ENCODE measurements at regions not wholly inside any gene's neighbourhood (a gene's known extent, or its start where the extent isn't known, plus 50 kb on each side); places are given as distances from the start of the nearest gene placed in this dataset.

- Histone ChIP-seq H3K4me1 (peaks cover 0 to 7% (median 0%) of the 10 kb centered on the region in 12 donors), H3K9me3 (no peaks in the 10 kb centered on the region), H3K27me3 (no peaks in the 10 kb centered on the region), H3K4me3 (no peak overlapping the region), H3K27ac (peak overlapping the region in 1 of 12 donors; percentile 69), H3K36me3 (no peaks in the 10 kb centered on the region)
- no peak for TF ChIP-seq CTCF (IDR thresholded peaks at IDR 0.05)
- TF ChIP-seq POLR2A (IDR thresholded peaks at IDR 0.05): no peak
- no peak for DNase-seq
- ATAC-seq: no peak
- intact Hi-C loops (cut with DNase I): loop anchor here (5.0 to 10.0 kb wide), 6 partner anchors 90 to 790 kb away; partner anchors contain the start of gene WLS (in 3 of the 10)
- WGBS, 4 donors: 92 to 96% (median 95%) methylated on average over 2 of the region's 2 CpGs
Measured at GRCh38 chr1:68324316-68324715, 92.0 kb upstream of the WLS start.

GRCh38 chr1:68322837-68323687 is 90.7 kb upstream of the WLS start:
- no peaks in the 10 kb centered on the region for H3K36me3 ChIP-seq
- intact Hi-C loops (cut with DNase I): loop anchor here (5.0 to 10.0 kb wide), 6 partner anchors 88 to 788 kb away; partner anchors contain the start of gene WLS (in 3 of the 10)
- TF ChIP-seq CTCF (IDR thresholded peaks at IDR 0.05) (no peak), POLR2A (IDR thresholded peaks at IDR 0.05) (no peak)
- H3K27me3 ChIP-seq: no peaks in the 10 kb centered on the region
- no peaks in the 10 kb centered on the region for H3K9me3 ChIP-seq
- peaks cover 0 to 7% (median 0%) of the 10 kb centered on the region in 12 donors for H3K4me1 ChIP-seq
- WGBS, 4 donors: 75 to 86% (median 78%) methylated on average over 15 of the region's 15 CpGs
- ATAC-seq (no peak), DNase-seq (no peak)
- peak overlapping the region in 1 of 12 donors; percentile 69 for H3K27ac ChIP-seq
- no peak overlapping the region for H3K4me3 ChIP-seq

DNA sequence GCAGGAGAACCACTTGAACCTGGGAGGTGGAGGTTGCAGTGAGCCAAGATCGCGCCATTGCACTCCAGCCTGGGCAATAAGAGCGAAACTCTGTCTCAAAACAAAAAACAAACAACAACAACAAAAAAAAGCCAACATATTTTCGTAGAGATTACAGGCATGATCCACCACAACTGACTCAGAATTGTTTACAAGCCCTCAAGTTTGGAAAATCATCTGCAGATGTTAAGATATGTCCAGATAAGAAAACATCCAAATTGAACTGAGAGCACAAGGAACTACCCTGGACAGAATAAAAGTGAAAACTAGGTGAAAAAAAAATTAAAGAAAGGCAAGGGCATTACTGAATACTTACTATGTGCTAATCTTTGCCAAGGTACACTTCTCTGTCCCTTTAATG is 89.8 kb upstream of the WLS start:
- 94 to 98% (median 95%) methylated on average over 4 of the region's 4 CpGs for whole genome bisulfite sequencing, 4 donors
- H3K27ac ChIP-seq: peak overlapping the region in 1 of 12 donors; percentile 69
- H3K9me3 ChIP-seq: no peaks in the 10 kb centered on the region
- H3K4me3 ChIP-seq: no peak overlapping the region
- TF ChIP-seq CTCF (IDR thresholded peaks at IDR 0.05) (no peak), POLR2A (IDR thresholded peaks at IDR 0.05) (no peak)
- no peaks in the 10 kb centered on the region for H3K4me1 ChIP-seq
- ATAC-seq (no peak), DNase-seq (no peak)
- intact Hi-C loops (cut with DNase I): loop anchor here (5.0 to 10.0 kb wide), 6 partner anchors 87 to 787 kb away; partner anchors contain the start of gene WLS (in 3 of the 10)
- H3K36me3 ChIP-seq: no peaks in the 10 kb centered on the region
- no peaks in the 10 kb centered on the region for H3K27me3 ChIP-seq

DNA sequence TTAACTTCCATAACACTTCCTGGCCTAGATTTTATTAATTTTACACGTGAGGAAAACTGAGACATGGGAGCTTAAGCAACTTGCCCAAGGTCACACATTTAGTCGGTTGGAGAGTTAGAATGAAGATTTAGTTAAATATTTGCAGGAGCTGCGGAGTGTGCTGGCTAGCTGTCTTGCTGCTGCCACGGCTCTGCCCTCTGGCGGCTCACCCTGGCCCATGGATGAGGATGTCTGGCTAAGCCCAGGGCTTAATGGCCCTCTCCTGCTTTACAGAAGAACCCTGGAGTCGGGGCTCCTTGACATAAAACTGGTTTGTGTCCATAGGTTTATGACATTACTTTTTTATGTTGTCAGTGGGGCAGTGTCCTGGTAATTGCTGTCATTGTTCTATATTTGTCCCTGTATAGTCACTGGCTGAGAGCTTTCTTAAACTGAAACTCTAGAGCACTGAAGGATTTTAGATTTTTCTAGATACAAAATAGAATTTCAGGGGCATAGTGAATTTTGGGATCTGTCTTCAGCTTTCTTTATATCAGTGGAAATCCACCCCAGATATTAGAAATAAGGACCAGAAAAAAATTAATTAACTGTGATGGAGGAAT is 88.9 kb upstream of the WLS start:
- ATAC-seq: peak; percentile 80 to 97 (median 92)
- intact Hi-C loops (cut with DNase I): loop anchor here (1.0 to 10.0 kb wide), 10 partner anchors 86 to 786 kb away; partner anchors contain the start of gene WLS (in 4 of the 10)
- H3K27me3 ChIP-seq: no peaks in the 10 kb centered on the region
- peak; percentile 41 to 81 (median 74) for TF ChIP-seq CTCF (IDR thresholded peaks at IDR 0.05)
- TF ChIP-seq POLR2A (IDR thresholded peaks at IDR 0.05): no peak
- DNase-seq: peak; percentile 62 to 78 (median 67)
- no peaks in the 10 kb centered on the region for H3K4me1 ChIP-seq
- no peaks in the 10 kb centered on the region for H3K36me3 ChIP-seq
- H3K27ac ChIP-seq: peak overlapping the region in 1 of 12 donors; percentile 26
- 23 to 27% (median 24%) methylated on average over 6 of the region's 6 CpGs for WGBS, 4 donors
- no peak overlapping the region for H3K4me3 ChIP-seq
- no peaks in the 10 kb centered on the region for H3K9me3 ChIP-seq
